ENCODE measurements at regions not wholly inside any gene's neighbourhood (a gene's known extent, or its start where the extent isn't known, plus 50 kb on each side); places are given as distances from the start of the nearest gene placed in this dataset.

DNA sequence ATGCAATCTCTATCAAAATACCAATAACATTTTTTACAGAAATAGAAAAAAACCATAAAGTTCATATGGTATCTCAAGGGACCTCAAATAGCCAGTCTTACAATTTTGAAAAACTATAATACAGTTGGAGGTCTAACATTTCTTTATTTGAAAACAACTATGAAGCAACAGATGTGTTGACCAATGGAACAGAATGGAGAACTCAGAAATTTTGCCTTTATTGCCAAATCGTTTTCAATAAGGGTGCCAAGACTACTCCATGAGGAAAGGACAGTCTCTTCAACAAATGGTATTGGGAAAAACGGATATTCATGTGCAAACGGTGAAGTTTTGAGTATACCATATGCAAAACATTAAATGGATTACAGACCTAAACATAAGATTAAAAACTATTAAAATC lies 470.8 kb upstream of the DPP6 start:
- TF ChIP-seq, protein P1, sequence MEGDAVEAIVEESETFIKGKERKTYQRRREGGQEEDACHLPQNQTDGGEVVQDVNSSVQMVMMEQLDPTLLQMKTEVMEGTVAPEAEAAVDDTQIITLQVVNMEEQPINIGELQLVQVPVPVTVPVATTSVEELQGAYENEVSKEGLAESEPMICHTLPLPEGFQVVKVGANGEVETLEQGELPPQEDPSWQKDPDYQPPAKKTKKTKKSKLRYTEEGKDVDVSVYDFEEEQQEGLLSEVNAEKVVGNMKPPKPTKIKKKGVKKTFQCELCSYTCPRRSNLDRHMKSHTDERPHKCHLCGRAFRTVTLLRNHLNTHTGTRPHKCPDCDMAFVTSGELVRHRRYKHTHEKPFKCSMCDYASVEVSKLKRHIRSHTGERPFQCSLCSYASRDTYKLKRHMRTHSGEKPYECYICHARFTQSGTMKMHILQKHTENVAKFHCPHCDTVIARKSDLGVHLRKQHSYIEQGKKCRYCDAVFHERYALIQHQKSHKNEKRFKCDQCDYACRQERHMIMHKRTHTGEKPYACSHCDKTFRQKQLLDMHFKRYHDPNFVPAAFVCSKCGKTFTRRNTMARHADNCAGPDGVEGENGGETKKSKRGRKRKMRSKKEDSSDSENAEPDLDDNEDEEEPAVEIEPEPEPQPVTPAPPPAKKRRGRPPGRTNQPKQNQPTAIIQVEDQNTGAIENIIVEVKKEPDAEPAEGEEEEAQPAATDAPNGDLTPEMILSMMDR (conservative IDR thresholded peaks at IDR 0.05; ENCODE audit: low read length) = no peak
- no peak for TF ChIP-seq EZH2phosphoT487 (IDR thresholded peaks at IDR 0.05; ENCODE audit: borderline replicate concordance, low read depth, low read length)
